GM21717 (cell line): ENCODE measurements at regions not wholly inside any gene's neighbourhood (a gene's known extent, or its start where the extent isn't known, plus 50 kb on each side); places are given as distances from the start of the nearest gene placed in this dataset.

Experiments used
- ATAC-seq: cut with Tn5 transposase; IDR thresholded peaks from one replicate; pipeline ENCODE4 v1.9.1; 2021; ENCODE audit warnings: mild to moderate bottlenecking, moderate library complexity; ENCODE audit not compliant: unreplicated experiment

DNA sequence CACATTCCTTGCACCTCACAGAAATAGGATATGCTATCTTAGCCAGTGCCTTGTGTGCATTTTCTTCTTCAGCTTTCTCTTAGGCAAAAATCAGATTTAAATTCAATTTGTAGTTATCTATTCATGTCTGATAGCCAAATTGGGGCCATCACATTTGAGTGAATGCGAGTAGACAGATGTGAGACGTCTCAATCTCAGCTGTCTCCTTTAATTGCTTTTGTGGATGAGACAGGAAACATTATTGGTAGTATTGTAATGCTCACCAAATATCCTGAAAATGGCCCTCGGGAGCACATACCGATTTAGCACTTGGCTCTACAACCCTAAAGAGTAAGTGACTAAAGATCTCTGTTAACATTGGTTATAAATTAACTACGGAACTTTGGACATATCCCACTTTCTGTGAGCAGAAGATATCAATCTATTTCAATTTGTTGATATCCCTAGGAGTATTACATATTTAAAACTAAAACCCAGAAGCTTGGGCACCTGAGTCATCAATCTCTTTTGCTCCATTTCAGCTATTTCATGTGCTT, 1012.5 kb upstream of the TMEM132C start:
- ATAC-seq, result no peak

- ATAC-seq, result no peak
These were observed 1009.5 kb upstream of the TMEM132C start for GRCh38 chr12:127257366-127257935.

DNA sequence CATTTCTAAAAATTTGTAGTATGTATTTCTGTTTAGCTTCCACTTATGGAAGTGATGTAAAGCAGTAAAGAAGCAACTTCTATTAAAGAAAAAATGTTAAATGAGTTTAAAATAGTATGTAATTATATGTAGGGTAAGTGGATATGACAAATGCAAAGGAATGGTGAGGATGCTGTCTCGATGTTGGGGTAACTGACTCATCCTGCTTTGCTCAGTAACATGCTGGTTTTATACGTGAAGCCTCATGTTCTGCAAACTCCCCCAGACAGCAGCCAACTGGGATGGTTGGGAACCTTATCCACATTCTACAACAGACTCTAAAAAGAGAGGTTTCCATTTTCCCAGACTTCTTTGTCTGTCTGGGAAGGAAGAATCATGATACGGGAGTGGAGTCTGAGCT, 1006.4 kb upstream of the TMEM132C start:
- ATAC-seq, result no peak

- no peak for ATAC-seq
These were observed 1006.0 kb upstream of the TMEM132C start for GRCh38 chr12:127260999-127261398.

- no peak for ATAC-seq
These were observed 1004.4 kb upstream of the TMEM132C start for GRCh38 chr12:127262615-127263014.

GRCh38 chr12:127263621-127264020, 1003.3 kb upstream of the TMEM132C start:
- no peak for ATAC-seq

DNA sequence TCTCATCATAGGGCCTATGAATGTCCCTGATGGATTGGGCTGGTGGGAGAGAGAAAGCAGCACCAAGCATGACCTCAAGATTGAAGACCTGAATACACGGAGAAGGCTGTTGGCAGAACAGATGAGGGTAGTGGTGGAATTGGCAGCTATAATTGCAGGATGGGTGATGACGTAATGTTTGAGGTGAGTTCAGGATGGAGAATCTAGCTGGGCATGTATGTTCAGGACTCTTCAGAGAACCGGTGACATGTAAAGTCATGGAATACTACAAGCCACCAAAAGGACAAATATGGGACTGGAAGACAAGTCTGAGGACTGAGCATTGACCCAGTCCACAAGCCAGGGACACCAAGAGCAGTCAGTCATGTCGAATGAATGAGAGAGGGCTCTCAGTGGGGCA, 999.8 kb upstream of the TMEM132C start:
- no peak for ATAC-seq

GRCh38 chr12:127268213-127268612, 998.8 kb upstream of the TMEM132C start:
- no peak for ATAC-seq

DNA sequence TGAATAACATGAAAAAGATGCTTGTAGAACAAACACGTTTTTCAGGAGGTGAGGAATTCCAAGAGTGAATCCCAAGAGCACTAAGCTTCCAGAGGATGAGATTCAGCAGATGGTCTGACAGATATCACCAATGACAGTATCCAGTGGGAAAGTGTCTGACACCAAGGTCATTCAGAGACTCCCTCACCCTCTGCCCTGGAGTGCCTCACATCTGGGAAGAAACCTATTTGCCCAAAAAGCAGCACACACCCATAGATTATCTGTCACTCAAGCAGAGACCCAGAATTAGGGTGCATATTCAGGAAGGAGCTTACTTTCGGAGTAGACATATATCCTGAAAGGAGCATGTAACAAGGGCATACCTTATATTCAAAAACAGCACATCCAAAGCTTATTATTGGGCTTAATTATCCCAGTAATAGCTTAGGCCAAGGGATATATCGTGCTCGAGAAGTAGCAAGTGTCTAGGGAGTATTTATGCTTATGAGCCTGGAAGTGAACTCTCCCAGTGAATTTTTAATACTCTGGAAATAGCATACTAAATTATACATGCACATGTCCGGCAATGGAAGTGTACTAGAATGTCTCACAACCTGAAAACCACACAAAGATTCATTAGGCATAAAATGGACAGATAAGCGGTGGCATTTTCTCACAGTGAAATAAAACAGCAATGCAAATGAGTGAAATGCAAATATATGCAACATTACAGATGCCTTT, 998.1 kb upstream of the TMEM132C start:
- ATAC-seq, result no peak

DNA sequence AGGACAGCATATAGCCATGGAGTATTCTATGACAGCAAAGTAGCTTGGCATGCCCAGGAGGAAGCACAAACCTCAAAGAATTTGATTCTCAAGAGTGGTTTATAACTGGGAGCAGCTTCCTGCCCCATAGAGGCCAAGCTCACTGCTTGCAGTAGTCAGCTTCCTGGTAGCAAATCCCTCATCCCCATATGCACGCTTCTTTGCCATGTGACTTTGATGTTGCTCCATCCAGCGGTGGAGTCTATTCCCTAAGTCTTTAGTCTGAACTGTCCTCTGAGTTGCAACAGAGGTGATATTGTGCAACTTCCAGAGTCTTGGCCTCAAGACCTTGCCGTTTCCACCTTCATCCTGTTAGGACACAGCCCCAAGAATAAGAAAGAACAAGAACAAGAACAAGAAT, 996.8 kb upstream of the TMEM132C start:
- no peak for ATAC-seq

DNA sequence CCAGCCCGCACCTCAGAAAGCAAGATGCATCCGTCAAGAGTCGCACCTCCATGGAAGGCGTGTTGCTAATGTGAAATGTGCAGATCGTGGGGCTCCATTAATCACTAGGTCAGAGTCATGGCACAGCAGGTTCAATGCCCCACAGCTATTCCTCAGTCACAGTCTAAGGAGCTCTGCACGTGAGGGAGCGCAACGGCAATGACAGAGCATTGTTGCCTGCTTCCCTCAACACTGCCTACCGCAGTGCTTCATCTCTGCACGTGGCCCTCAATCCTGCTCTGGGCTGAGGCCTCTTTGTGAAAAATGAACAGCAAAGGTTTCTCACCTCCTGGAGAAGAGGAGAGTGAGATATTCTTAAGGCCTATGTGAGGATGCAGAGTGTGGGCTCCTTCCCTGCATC, 995.2 kb upstream of the TMEM132C start:
- no peak for ATAC-seq

DNA sequence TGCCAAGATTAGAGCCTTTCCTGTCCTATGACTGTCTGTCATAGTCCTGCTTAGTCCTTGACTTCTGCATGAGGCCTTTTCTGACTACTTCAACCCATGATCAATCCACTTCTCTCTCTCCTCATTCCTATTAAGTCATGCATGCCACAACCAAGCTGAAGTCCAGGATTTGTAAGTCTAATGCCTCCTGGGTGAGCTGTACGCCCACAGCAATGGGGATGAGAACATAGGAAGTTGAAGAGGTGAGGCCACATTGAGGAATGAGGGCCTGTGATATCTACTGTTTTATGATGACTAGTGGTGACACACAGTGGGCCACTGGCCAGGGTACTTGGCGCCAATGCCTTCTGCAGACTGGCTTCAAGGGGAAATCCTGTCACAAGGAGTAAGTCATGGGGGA, 994.1 kb upstream of the TMEM132C start:
- ATAC-seq, result no peak

- no peak for ATAC-seq
These were observed 993.3 kb upstream of the TMEM132C start for GRCh38 chr12:127273626-127274025.

GRCh38 chr12:127275416-127275815, 991.6 kb upstream of the TMEM132C start:
- no peak for ATAC-seq

GRCh38 chr12:127277882-127278281, 989.1 kb upstream of the TMEM132C start:
- peak; percentile 79 for ATAC-seq

- no peak for ATAC-seq
These were observed 988.6 kb upstream of the TMEM132C start for GRCh38 chr12:127278351-127278750.

DNA sequence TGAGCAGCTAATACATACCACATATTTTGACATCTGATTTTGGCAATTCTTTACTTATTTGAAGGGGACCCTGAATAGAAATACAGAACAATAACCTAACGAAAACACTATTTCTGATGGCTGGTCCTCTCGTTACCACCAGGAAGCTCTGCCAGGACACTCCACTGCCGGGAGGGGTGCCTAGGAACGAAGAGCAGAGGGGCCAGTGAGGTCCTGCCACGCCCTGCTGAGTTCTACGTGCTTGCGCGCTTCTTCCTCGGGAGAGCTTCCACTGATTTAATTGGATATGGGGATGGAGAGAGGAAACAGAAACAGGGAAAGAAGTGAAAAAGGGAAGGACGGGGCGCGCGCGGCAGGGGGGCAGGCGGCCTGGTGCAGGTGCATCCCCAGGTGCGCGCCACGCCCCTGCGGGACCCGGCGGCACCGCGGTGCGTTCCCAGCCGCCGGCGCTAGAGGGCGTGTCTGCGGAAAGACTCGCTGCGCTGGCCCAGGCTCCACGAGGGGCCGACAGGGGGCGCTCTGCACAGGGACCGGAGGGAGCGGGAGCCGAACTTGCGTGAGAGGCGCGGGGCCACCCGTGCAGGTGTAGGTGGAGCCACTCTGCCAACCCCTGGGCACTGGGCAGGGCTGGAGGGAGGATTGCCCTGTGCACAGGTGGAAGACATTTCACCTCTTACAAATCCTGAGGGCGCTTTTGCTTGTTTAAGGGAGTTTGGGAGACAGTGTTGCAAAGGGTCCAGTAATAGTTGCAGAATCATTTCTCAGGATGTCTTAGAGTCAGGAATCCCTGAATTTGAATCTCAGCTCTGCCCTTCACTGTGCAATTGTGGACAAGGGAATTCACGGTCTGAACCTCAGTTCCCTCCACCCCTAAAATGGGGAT, 986.3 kb upstream of the TMEM132C start:
- ATAC-seq, result no peak

- no peak for ATAC-seq
These were observed 984.0 kb upstream of the TMEM132C start for GRCh38 chr12:127282786-127283565.

- ATAC-seq, result no peak
These were observed 982.9 kb upstream of the TMEM132C start for GRCh38 chr12:127284021-127284420.

DNA sequence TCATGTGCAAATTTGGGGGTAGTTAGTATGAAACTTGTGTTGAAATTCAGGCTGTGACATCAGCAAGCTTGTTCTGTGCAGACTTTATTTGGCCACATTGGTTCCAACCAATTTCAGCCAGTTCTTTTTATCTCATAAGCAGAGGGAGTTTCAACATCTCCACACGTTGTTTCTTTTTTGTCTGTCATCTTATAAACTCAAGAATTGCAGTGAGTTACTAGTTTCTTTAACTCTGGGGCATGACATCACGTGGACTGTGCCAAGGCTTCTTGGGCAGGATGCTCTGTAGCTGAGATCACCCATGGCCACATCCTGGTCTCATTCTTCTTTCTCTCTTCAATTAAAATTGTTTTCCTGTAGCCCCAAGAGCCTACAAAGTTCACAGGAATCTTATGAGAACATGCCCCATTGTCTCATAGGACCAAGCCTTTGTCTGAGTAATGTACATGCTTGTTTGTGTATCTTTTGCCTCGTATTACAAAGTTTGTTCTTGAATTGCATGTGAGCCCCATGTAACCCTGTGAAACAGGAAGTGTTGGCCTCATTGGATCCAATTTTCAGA, 982.0 kb upstream of the TMEM132C start:
- ATAC-seq, result no peak

DNA sequence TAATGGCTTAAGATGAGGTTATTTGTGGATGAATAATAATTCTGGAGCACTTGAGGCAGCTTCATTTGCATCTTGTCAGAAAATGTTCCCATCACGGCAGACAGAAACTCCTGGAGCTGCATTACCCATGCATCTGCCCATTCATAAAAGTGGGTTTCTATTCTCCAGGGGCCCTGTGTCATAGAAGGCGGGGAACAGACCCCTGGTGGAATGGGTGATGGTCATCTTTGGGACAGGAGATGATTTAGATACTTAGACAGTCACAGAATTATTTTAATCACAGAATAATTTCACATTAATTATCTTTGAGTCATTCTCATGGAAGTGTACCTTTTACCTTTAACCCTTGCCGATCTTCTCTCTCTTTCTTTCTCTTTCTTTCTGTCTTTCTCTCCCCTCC, 980.7 kb upstream of the TMEM132C start:
- no peak for ATAC-seq
